ENCODE measurements at regions not wholly inside any gene's neighbourhood (a gene's known extent, or its start where the extent isn't known, plus 50 kb on each side); places are given as distances from the start of the nearest gene placed in this dataset.

DNA sequence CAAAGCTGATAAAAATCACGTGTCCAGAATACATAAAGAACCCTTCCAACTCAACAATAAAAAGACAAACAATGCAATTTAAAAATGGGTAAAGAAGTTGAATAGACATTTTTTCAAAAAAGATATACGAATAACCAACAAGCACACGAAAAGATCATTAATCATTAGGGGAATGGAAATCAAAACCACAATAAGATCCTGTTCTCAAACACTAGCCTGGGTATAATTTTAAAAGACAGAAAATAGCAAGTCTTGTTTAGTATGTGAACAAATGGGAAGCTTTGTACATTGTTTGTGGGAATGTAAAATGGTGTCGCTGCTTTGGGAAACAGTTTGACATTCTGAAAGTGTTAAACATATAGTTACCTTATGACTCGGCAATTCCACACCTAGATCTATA, 86.3 kb upstream of the LMNTD1 start:
- H3K4me1 ChIP-seq (ENCODE audit: control insufficient read depth in 2 of 2, insufficient read depth in 2 of 2, low read length in 2 of 2), result no peaks in the 10 kb centered on the region
- H3K9me3 ChIP-seq (ENCODE audit: control insufficient read depth in 2 of 2, insufficient read depth in 1 of 2, low read length in 1 of 2), result no peaks in the 10 kb centered on the region
- no peak for DNase-seq (ENCODE audit: low read depth in 6 of 9, low spot score in 9 of 9)
- H3K4me3 ChIP-seq (ENCODE audit: low read length in 2 of 2), result no peak overlapping the region
- 74% methylated on average over 5 of the region's 5 CpGs for WGBS
- H3K36me3 ChIP-seq (ENCODE audit: control insufficient read depth in 2 of 2, insufficient read depth in 2 of 2, low read length in 1 of 2), result no peaks in the 10 kb centered on the region
- no peaks in the 10 kb centered on the region for H3K27me3 ChIP-seq (ENCODE audit: control insufficient read depth in 2 of 2, insufficient read depth in 1 of 2, low read length in 1 of 2)
- no peak overlapping the region for H3K27ac ChIP-seq (ENCODE audit: low read depth in 1 of 2, low read length in 1 of 2)

DNA sequence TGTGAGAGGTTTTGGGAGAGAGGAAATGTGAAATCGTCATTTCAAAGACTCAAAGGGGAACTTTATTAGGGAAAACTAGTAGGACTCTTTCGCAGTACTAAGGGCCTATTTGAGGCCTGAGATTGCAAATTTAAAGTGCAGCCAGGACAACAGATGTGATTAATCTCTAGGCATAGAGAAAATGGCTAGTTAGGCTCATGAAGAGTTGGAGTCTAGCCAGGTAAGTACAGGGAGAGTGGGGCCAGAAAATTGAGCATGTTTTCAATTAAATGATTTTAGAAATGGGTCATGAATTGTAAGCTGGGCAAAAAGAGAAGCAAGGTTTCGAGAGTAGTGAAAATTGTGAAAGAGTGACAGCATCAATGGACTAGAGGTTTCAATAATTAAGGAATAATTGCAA, 91.9 kb upstream of the LMNTD1 start:
- Histone ChIP-seq H3K27me3 (ENCODE audit: control insufficient read depth in 2 of 2, insufficient read depth in 1 of 2, low read length in 1 of 2) (no peaks in the 10 kb centered on the region), H3K4me1 (ENCODE audit: control insufficient read depth in 2 of 2, insufficient read depth in 2 of 2, low read length in 2 of 2) (no peaks in the 10 kb centered on the region), H3K27ac (ENCODE audit: low read depth in 1 of 2, low read length in 1 of 2) (no peak overlapping the region), H3K36me3 (ENCODE audit: control insufficient read depth in 2 of 2, insufficient read depth in 2 of 2, low read length in 1 of 2) (no peaks in the 10 kb centered on the region), H3K9me3 (ENCODE audit: control insufficient read depth in 2 of 2, insufficient read depth in 1 of 2, low read length in 1 of 2) (no peaks in the 10 kb centered on the region), H3K4me3 (ENCODE audit: low read length in 2 of 2) (no peak overlapping the region)
- no peak for DNase-seq (ENCODE audit: low read depth in 6 of 9, low spot score in 9 of 9)
- 90% methylated on average over 3 of the region's 3 CpGs for WGBS

DNA sequence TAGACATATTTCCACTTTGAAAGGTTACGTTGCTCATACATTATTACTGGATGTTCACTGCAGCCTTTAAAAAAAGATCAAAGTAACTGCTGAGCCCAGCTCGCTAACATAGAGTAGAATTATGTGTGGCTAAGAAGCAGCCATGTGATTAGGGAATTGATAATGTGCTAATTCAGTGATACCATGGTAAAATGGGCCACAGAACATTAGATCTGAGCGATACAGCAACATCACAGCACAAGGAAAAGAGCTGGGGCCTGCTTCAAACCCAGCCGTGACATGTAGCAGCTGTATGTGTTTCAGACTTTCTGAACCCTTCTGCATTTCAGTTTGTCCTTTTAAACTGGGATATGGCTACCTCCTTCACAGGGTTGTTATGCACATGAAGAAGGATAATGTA, 92.3 kb upstream of the LMNTD1 start:
- no peak for DNase-seq (ENCODE audit: low read depth in 6 of 9, low spot score in 9 of 9)
- Histone ChIP-seq H3K9me3 (ENCODE audit: control insufficient read depth in 2 of 2, insufficient read depth in 1 of 2, low read length in 1 of 2) (no peaks in the 10 kb centered on the region), H3K27me3 (ENCODE audit: control insufficient read depth in 2 of 2, insufficient read depth in 1 of 2, low read length in 1 of 2) (no peaks in the 10 kb centered on the region), H3K36me3 (ENCODE audit: control insufficient read depth in 2 of 2, insufficient read depth in 2 of 2, low read length in 1 of 2) (no peaks in the 10 kb centered on the region), H3K27ac (ENCODE audit: low read depth in 1 of 2, low read length in 1 of 2) (no peak overlapping the region), H3K4me1 (ENCODE audit: control insufficient read depth in 2 of 2, insufficient read depth in 2 of 2, low read length in 2 of 2) (no peaks in the 10 kb centered on the region), H3K4me3 (ENCODE audit: low read length in 2 of 2) (no peak overlapping the region)
- 72% methylated on average over 4 of the region's 4 CpGs for WGBS

- Histone ChIP-seq H3K27ac (ENCODE audit: low read depth in 1 of 2, low read length in 1 of 2) (no peak overlapping the region), H3K4me3 (ENCODE audit: low read length in 2 of 2) (no peak overlapping the region), H3K27me3 (ENCODE audit: control insufficient read depth in 2 of 2, insufficient read depth in 1 of 2, low read length in 1 of 2) (no peaks in the 10 kb centered on the region), H3K9me3 (ENCODE audit: control insufficient read depth in 2 of 2, insufficient read depth in 1 of 2, low read length in 1 of 2) (peaks cover 0 to 4% of the 10 kb centered on the region in 2 donors), H3K36me3 (ENCODE audit: control insufficient read depth in 2 of 2, insufficient read depth in 2 of 2, low read length in 1 of 2) (no peaks in the 10 kb centered on the region), H3K4me1 (ENCODE audit: control insufficient read depth in 2 of 2, insufficient read depth in 2 of 2, low read length in 2 of 2) (peaks cover 0 to 2% of the 10 kb centered on the region in 2 donors)
- WGBS, result 99% methylated on average over 1 of the region's 1 CpG
- DNase-seq (ENCODE audit: low read depth in 6 of 9, low spot score in 9 of 9), result no peak
Measured at GRCh38 chr12:25651931-25652330, 98.8 kb upstream of the LMNTD1 start.

DNA sequence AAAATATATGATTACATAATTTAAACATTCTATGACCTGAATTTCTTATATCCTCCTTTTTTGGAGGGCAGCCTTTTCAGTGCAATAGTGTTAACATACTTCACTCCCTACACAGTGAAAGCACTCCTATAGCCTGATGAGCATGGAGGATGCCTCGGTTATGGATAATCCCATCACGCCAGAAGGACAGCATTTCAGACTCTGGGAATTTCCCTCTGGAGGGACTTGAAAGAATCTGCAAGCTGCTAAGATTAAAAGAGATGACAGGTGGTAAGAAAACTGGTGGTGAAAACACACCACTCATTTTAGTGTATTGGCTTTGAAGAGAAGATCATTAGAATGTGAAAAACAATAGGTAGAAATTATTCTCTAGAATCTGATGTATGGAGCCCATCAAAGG, 99.3 kb upstream of the LMNTD1 start:
- WGBS, result 95% methylated on average over 2 of the region's 2 CpGs
- no peaks in the 10 kb centered on the region for H3K36me3 ChIP-seq (ENCODE audit: control insufficient read depth in 2 of 2, insufficient read depth in 2 of 2, low read length in 1 of 2)
- H3K27ac ChIP-seq (ENCODE audit: low read depth in 1 of 2, low read length in 1 of 2), result no peak overlapping the region
- DNase-seq (ENCODE audit: low read depth in 6 of 9, low spot score in 9 of 9), result no peak
- peaks cover 0 to 4% of the 10 kb centered on the region in 2 donors for H3K9me3 ChIP-seq (ENCODE audit: control insufficient read depth in 2 of 2, insufficient read depth in 1 of 2, low read length in 1 of 2)
- H3K4me3 ChIP-seq (ENCODE audit: low read length in 2 of 2), result no peak overlapping the region
- peaks cover 0 to 2% of the 10 kb centered on the region in 2 donors for H3K4me1 ChIP-seq (ENCODE audit: control insufficient read depth in 2 of 2, insufficient read depth in 2 of 2, low read length in 2 of 2)
- no peaks in the 10 kb centered on the region for H3K27me3 ChIP-seq (ENCODE audit: control insufficient read depth in 2 of 2, insufficient read depth in 1 of 2, low read length in 1 of 2)

DNA sequence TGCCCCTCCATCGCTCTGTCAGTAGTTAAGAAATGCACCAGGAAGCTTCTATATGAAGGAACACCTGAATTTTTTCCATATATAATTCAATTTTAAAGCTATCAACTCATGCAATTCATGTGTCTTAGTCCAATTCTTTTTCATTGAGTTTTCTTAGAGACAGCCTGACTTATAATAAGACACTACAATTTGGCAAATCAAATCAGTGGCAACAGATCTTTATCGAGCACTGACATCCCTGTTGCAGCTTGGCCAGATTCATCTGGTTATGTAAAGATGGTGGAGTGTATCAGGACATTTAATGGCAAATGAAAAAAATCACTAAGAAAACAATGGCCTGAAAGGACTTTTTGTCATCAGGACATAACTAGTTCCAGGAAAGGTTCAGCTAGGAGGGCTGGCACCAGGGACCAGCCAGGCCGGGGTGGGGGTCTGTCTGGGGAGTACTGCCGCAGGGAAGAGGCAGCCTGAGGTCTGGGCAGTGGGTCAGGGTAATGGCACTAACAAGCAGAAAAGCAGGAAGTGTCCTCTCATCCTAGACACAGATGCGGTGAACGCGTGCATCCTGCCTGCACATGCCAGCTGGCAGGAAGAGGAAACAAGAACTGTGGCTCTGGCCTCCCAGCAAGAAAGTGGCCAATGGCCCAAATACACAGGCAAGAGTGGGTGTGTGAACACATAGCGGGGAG, 100.5 kb upstream of the LMNTD1 start:
- Histone ChIP-seq H3K4me3 (ENCODE audit: low read length in 2 of 2) (no peak overlapping the region), H3K9me3 (ENCODE audit: control insufficient read depth in 2 of 2, insufficient read depth in 1 of 2, low read length in 1 of 2) (peaks cover 0 to 4% of the 10 kb centered on the region in 2 donors), H3K36me3 (ENCODE audit: control insufficient read depth in 2 of 2, insufficient read depth in 2 of 2, low read length in 1 of 2) (no peaks in the 10 kb centered on the region), H3K27me3 (ENCODE audit: control insufficient read depth in 2 of 2, insufficient read depth in 1 of 2, low read length in 1 of 2) (no peaks in the 10 kb centered on the region), H3K4me1 (ENCODE audit: control insufficient read depth in 2 of 2, insufficient read depth in 2 of 2, low read length in 2 of 2) (peaks cover 0 to 2% of the 10 kb centered on the region in 2 donors), H3K27ac (ENCODE audit: low read depth in 1 of 2, low read length in 1 of 2) (no peak overlapping the region)
- 36% methylated on average over 8 of the region's 8 CpGs for WGBS
- DNase-seq (ENCODE audit: low read depth in 6 of 9, low spot score in 9 of 9), result peak in 2 of 9 donors; percentile 4 to 12

DNA sequence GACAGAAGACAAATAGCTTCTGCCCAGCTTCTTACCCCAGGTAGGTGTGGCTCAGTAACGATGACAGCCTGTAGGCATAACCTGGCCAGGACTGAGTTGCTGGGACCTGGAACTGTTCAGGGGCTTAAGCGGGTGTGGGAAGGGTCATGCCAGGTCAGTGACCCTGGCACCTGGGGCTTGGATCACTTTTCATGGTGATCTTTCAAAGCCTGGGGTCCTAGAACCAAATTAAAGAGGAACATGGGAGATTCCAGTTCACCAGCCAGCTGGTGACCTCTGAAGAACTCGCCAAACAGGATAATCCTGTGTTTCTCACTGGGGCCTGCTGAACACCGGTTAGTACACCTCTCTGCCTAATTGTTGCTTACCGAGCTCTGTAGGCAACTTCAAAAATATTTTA, 102.6 kb upstream of the LMNTD1 start:
- Histone ChIP-seq H3K4me3 (ENCODE audit: low read length in 2 of 2) (no peak overlapping the region), H3K27ac (ENCODE audit: low read depth in 1 of 2, low read length in 1 of 2) (no peak overlapping the region), H3K4me1 (ENCODE audit: control insufficient read depth in 2 of 2, insufficient read depth in 2 of 2, low read length in 2 of 2) (peaks cover 0 to 2% of the 10 kb centered on the region in 2 donors), H3K36me3 (ENCODE audit: control insufficient read depth in 2 of 2, insufficient read depth in 2 of 2, low read length in 1 of 2) (no peaks in the 10 kb centered on the region), H3K9me3 (ENCODE audit: control insufficient read depth in 2 of 2, insufficient read depth in 1 of 2, low read length in 1 of 2) (peaks cover 0 to 4% of the 10 kb centered on the region in 2 donors), H3K27me3 (ENCODE audit: control insufficient read depth in 2 of 2, insufficient read depth in 1 of 2, low read length in 1 of 2) (no peaks in the 10 kb centered on the region)
- no peak for DNase-seq (ENCODE audit: low read depth in 6 of 9, low spot score in 9 of 9)
- 96% methylated on average over 5 of the region's 5 CpGs for WGBS

DNA sequence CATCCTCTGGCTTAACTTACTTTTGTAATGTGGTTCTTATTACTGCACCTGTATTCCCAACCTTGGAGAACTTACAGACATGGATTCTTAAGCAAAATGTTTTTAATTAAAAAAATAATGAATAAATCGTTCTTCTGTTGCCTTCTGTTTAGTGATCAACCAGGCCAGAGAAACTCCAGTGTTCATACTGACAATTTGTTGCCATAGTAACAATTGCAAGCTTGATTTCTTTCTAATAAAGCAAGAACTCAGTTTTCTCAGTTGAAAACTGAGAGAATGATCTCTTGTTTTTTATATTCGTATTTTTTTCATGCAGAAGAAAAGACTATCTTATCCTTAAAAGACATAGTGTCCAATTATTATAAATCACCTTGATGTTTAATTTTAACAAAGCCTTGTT, 106.5 kb upstream of the LMNTD1 start:
- no peak overlapping the region for H3K27ac ChIP-seq (ENCODE audit: low read depth in 1 of 2, low read length in 1 of 2)
- WGBS, result 94% methylated on average over 2 of the region's 2 CpGs
- no peak overlapping the region for H3K4me3 ChIP-seq (ENCODE audit: low read length in 2 of 2)
- H3K4me1 ChIP-seq (ENCODE audit: control insufficient read depth in 2 of 2, insufficient read depth in 2 of 2, low read length in 2 of 2), result no peaks in the 10 kb centered on the region
- H3K27me3 ChIP-seq (ENCODE audit: control insufficient read depth in 2 of 2, insufficient read depth in 1 of 2, low read length in 1 of 2), result no peaks in the 10 kb centered on the region
- no peak for DNase-seq (ENCODE audit: low read depth in 6 of 9, low spot score in 9 of 9)
- peaks cover 0 to 2% of the 10 kb centered on the region in 2 donors for H3K9me3 ChIP-seq (ENCODE audit: control insufficient read depth in 2 of 2, insufficient read depth in 1 of 2, low read length in 1 of 2)
- no peaks in the 10 kb centered on the region for H3K36me3 ChIP-seq (ENCODE audit: control insufficient read depth in 2 of 2, insufficient read depth in 2 of 2, low read length in 1 of 2)

DNA sequence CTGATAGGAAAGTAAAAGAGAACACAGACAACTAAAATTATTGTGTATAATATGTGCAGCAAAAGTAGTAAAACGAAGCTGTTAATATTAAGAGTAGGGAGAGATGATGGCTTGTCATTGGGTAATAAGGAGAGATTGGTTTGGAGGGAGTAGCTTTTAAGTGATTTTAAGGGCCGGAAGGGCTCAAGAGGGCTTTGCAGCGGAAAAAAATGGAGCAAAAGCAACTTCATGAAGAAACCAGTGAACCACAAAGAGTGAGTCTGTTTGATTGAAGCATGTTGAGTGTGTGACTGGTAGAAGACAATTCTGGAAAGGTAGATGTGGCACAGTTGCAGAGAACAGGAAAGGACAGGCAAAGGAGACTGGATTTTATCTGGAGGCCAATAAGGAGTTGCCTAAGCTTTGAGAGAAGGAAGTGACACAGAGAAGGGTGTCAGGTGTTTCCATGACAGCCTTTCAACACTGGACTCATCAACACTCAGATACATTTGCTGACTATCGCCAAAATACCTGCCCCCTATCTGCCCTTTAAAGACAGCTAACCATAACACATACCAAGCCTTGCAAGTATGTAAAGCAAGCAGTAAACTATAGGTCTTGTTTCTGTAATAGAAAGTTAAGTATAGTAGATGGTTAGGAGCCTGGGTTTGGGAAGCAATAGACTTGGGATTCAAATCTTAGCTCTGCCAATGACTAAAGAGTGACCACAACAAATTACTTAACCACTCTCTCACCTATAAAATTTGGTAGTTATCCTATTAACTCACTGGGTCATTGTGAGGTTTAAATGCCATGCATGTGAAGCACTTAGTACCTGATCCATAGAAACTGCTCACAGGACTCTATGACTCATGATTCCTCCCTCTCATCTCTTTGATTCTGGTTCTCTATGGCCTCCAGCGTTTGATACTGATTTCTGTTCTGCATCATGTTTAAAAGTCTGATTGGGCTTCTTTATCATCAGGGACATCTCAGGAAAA, 117.3 kb upstream of the LMNTD1 start:
- Histone ChIP-seq H3K27me3 (ENCODE audit: control insufficient read depth in 2 of 2, insufficient read depth in 1 of 2, low read length in 1 of 2) (no peaks in the 10 kb centered on the region), H3K27ac (ENCODE audit: low read depth in 1 of 2, low read length in 1 of 2) (no peak overlapping the region), H3K9me3 (ENCODE audit: control insufficient read depth in 2 of 2, insufficient read depth in 1 of 2, low read length in 1 of 2) (no peaks in the 10 kb centered on the region), H3K4me1 (ENCODE audit: control insufficient read depth in 2 of 2, insufficient read depth in 2 of 2, low read length in 2 of 2) (no peaks in the 10 kb centered on the region), H3K4me3 (ENCODE audit: low read length in 2 of 2) (no peak overlapping the region), H3K36me3 (ENCODE audit: control insufficient read depth in 2 of 2, insufficient read depth in 2 of 2, low read length in 1 of 2) (no peaks in the 10 kb centered on the region)
- WGBS, result 95% methylated on average over 5 of the region's 5 CpGs
- DNase-seq (ENCODE audit: low read depth in 6 of 9, low spot score in 9 of 9), result no peak
